HG03575 (cell line): ENCODE measurements at regions not wholly inside any gene's neighbourhood (a gene's known extent, or its start where the extent isn't known, plus 50 kb on each side); places are given as distances from the start of the nearest gene placed in this dataset.
"Not testable (repeated sequence)": the region's sequence is repeated elsewhere in the genome, so short reads cannot be mapped to it uniquely, and the experiment has no call there.

Experiments used
- ATAC-seq: cut with Tn5 transposase; IDR thresholded peaks from one replicate; pipeline ENCODE4 v1.9.1; 2021; ENCODE audit not compliant: unreplicated experiment, insufficient number of reproducible peaks, low FRiP score; ENCODE audit errors: extremely low read depth

DNA sequence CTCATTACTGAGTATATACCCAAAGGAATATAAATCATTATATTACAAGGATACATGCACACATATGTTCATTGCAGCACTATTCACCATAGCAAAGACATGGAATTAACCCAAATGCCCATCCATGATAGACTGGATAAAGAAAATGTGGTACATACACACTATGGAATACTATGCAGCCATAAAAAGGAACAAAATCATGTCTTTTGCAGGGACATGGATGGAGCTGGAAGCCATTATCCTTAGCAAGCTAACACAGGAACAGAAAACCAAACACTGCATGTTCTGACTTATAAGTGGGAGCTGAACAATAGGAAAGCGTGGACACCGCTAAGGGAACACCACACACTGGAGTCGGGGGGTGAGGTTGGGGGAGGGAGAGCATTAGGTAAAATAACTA lies 236.7 kb upstream of the NFIA start:
- ATAC-seq: not testable (repeated sequence)

DNA sequence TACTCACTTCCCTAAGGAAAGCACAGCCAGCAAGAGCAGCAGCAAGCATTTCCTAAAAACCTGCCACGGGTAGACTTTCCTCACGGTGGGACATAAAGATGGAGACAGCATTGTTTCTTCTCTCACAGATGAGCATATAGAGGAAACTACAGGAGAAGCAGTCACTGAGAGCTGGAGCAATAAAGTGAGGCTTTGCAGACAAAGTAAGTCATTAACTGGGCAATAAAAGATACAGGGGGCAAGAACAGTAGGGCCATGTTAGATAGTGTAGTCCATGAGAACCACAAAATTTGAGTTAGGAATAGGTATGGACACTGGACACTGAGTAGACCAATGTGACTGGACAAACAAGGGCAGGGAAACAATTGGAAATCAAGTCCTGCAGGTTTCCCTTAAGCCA lies 240.1 kb upstream of the NFIA start:
- ATAC-seq: no peak

DNA sequence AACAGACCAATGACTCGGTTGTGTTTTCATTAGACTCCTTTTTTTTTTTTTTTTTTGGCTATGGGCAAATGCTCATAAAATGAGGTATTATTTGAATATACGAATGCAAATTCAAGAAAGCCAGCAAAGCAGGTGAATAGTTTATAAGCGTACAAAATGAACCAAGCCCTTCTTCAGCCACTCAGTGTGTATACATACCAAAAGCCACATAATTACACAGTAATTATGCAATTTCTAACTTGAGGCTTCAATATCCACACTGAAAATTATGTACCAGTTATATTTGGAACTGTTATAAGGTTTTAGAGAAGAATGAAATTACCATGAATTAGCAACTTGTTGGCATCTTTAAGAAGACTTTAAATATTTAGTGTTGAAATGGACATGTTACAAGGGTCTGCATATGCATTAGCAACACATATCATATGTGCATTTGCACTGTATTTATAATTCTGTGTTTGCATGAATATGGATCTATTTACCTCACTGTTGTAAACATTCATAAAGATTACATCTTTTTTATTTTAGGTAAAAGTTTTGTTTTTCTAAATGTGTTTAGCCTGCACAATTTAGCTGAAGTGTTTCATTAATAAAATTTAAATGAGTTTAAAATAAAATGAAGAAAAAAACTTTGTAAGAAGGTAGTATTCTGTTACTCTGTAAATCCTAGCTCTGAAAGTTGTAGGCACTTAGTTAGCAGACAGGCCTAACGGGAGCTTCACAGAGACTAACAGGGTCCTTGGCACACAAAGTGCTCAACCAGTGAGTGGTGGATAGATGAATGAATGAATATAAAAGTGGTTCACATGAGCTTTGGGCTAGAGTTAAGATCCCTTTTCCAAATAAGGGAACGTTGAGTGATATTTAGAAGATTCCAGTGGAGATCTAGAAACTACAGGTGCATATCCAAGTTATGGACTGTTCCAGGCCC lies 241.0 kb upstream of the NFIA start:
- ATAC-seq: no peak

DNA sequence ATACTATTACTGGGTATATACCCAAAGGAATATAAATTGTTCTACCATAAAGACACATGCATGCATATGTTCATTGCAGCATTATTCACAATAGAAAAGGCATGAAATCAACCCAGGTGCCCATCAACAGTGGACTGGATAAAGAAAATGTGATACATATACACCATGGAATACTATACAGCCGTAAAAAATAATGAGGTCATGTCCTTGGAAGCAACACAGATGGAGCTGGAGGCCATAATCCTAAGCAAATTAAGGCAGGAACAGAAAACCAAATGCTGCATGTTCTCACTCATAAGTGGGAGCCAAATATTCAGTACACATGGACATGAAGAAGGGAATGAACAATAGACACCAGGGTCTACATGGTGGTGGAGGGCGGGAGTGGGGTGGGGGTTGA lies 241.9 kb upstream of the NFIA start:
- ATAC-seq: not testable (repeated sequence)

DNA sequence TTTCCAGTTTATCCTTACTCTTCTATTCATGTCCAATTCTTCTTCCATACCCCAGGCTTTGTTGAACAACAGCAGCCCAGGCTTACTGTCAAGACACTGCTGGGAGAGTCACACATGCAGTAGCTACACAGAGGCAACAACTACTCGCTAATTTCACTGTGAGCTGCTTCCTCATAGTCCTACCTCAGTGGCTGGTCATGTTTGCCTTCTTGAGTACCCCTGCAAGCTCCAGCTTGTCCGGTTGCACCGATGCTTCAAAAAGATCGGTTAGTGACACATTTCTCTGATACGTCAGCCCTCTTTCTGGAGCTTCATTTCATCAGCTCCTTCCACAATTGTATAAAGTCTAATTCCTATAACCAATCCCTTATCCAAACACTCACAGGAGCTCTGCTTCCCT lies 246.7 kb upstream of the NFIA start:
- no peak for ATAC-seq

DNA sequence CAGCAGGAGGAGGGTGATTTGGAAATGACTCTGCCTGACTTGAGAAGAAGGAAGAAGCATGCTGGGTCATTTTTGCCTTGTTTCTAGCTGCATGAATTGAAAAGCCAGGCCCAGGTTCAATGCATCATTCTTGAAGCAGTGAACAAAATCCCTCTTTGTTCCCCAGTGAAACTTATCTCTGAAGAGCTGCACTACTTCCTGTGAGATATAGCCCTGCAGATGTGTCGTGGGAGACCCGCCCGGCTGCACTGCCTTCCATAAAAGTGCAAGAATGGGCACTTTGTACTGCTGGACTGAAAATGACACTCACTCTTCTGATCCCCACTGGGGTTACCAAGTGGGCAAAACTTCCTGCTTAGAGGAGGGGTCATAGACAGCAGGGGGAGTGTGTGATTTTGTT lies 249.2 kb upstream of the NFIA start:
- ATAC-seq: no peak

DNA sequence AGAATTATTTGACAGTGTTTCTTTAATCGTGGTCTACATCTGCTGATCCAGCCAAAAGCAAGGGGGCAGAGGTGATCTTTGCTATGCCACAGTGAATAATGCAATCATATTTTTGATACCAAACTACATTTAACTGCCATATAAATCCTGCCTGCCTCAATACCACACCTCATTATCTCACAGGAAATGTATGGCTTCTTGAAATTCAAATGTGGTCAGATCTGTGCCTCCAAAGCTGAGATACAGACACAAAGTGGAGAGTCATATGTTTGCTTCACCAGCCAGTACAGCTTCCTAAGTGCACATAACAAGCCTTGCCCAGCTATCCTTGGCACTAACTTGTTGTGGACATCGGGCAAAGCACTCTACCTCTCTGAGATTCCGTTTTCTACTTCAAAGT lies 250.0 kb upstream of the NFIA start:
- no peak for ATAC-seq

DNA sequence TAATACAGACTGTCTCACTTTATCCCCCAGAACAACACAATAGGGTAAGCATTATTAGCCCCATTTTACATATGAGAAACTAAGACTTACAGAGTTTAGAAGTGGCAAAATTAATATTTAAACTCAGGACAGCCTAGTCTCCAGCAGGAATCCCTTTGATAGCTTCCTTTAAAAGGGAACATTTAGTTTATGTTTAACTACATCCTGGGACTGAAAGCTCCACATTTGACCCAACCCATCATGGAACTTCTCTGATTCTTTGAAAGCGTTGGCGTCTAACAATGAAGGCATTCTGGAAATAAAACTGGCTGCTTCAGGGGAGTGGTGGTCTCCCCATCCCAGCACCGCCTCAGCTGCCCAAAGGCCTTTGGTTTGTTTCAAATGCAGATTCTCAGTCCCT lies 250.6 kb upstream of the NFIA start:
- no peak for ATAC-seq

DNA sequence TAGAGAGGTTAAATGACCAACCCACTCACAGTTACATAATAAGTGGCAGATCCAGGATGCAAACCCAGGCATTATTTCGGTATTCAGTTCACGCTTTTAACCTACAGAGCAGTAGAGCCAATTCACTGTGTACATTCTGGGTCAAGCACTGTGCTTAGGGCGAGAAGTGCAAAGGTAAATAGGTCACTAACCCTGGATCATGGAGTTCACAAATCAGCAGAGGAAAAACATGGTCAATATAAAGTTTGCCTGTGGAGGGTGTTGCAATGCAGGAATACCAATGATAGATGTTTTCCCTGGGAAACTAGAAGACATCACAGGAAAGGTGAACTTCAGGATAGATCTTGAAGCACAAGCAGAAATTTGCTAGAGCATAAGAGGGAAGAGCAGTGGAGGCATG lies 253.4 kb upstream of the NFIA start:
- ATAC-seq: no peak

DNA sequence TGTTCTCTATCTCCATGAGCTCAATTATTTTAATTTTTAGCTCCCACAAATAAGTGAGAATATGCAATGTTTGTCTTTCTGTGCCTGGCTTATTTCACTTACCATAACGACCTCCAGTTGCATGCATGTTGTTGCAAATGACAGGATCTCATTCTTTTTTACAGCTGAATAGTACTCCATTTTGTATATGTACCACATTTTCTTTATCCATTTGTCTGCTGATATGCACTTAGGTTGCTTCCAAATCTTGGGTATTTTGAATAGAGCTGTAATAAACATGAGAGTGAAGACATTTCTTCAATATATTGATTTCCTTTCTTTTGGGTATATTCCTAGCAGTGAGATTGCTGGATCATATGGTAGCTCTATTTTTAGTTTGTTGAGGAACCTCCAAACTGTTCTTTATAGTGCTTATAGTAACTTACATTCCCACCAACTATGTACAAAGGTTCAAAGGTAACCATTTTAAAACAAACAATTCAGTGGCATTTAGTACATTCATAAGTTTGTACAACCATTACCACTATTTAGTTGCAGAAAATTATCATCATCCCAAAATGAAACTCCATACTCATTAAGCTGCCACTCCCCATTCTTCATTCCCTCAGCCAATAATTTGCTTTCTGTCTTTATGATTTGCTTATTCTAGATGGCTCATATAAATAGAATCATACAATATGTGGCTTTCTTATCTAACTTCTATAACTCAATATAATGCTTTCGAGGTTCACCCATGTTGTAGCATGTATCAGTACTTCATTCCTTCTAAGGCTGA lies 255.9 kb upstream of the NFIA start:
- ATAC-seq: no peak

DNA sequence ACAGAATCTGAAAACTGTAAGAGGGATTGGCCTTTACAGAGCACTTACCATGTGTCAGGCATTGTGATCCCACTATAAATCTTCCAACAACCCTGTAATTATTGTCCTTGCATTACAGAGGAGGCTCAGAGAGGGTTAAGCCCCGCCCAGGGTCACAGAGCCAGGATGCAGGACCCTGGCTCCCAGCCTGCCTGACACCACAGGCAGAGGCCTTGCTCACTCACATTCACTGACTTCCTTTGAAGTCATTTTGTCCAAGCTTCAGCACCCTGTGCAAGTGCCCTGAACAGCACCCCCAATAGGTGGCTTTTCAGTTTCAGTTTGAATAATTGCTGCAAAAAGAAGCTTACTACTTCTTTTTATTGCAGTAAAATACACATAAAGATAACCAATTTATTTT lies 256.8 kb upstream of the NFIA start:
- no peak for ATAC-seq

DNA sequence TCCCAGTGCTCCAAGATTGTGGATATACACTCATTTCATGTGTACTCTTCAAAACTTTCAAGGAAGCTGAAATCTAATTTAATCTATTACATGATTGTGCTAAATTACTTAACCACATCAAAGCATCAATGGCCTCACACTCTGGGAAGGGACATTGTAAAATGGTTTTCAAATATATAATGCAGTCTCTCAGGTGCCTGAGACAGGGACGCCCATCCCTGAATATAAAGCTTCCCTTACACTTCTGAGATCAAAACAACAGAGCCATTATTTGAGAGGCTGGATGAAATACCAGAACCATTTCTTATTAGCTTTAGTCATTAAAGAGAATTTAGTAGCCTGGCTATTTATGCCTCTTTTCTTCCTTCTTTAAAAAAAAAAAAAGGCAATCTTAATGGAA lies 259.2 kb upstream of the NFIA start:
- no peak for ATAC-seq

DNA sequence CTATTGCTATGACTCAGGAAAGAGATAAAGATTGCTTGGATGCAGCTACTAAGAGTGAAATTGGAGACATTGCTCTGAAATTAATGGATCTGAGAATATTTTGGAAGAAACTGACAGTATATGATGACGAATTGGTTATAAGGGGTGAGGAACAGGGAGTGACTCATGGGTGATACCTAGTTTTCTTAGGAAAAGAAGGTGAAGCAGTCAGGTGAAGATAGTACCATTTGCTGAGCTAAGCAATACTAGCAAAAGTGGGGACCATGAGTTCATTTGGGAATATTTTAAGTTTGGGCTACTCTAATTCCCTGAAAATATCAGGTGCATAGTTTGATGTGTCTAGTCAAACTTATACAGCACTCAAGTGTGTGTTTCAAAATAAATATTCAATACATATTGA lies 260.1 kb upstream of the NFIA start:
- ATAC-seq: no peak

DNA sequence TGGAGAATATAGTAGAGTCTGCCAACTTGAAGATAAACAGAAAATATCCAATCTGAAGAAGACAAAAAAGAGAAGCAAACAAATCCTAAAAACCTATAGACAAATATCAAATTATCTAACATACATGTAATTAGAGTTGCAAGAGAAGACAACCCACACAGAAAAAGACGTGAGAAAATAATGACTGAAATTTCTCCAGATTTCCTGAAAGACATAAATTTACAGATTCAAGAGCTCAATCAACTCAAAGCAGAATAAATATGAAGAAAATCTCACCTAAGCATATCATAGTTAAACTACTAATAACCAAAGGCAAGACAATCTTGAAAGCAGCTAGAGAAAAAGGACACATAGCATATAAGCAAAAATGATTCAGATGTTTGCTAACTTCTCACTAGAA lies 261.2 kb upstream of the NFIA start:
- ATAC-seq: no peak

DNA sequence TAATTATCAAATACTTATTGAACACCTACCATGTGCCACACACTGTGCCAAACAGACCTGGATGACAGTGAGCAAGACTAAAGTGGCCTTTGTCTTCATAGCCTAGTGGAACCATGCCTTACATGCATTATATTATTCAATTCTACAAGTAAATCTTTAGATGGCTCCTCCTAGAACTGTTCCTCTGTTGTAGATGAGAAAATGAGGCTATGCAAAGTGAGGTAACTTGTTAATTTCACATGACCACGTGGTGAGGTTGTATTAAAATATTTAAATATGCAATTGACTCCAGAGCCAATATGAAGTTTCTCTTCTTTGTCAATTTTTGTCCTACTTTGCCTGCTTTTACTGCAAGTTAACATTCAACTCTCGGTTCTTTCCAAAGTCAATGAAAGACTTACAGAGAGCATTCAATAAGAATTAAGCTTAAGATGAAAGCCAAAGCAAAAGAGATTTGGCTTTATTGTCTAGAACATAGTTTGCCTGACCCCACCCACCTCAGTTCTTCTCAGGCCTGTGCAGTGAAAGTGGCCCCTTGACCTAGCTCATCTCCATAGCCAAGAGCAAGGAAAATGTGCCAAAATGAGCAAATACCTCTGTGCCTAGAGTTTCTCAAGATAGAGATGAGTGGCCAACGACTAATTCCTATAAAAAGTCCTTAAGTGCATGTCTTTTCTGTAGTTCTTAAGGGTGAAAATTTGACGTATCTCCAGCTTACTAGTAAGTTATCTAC lies 263.2 kb upstream of the NFIA start:
- ATAC-seq: no peak

DNA sequence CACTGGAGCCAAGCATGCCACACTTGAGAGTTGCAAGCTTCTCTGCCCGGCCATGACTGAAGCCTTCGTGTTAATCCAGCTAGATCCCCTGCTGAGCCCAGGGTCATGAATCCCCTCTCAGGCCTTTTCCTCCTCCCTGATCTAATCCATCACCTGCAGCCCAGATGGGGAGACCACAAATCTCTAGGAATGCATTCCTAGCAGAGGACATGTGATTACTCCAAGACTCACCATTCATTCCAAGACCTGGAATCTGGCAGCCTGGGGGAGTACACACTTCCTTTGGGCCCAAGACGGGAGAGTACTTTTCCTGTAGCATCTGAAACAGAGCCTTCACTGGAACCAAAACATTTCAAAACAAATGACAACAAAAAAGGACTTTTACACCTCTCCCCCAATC lies 269.3 kb upstream of the NFIA start:
- ATAC-seq: no peak

DNA sequence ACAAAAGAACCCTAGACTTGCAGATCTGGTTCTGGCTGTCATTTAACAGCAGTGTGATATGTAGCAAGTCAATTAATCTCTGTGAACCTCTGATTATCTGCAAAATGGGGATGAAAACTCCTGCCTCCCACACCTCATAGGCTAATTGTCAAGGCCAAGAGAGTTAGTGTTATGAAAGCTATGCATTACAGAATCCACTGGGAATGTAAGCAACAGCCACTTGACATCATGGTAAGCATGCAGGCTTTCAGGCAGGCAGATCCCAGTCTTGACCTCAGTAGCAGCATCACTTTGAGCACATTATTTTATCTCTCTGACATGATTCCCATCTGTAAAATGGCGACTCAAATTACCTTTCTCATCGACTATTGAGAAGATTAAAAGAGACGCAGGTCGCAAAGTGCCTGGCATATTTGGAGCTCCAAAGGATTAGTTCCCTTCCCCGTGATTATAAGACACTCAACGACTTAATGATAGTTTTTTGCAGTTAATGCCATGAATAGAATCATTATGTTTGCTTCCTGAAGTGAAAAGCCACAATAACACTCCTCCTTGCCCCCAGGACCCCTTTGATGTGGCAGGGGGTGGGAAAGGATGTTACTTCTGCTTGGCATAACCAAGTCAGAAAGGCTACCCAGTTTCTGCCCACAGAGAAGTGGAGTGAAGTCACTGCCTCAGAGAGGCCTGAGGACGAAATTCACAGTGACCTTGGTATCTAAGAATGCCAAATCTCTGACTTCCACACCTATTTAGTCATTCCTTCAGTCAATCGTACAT lies 273.0 kb upstream of the NFIA start:
- no peak for ATAC-seq

DNA sequence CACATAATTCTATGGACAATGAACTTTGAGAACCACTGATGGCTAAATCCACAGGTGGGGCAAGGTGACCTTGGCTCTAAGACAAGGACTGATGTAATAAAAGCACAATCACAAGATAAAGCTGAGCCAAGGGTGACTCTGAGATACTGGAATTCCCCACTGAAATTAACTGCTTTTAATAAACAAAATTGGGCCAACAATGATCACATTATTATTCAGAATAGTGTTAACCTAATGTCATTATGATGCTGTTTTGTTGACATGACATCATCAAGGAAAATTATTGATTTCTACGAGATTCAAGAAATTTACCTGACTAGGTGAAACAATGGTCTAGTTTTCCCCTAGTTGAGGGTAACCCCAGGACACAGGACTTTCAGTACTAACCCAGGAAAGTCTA lies 273.7 kb upstream of the NFIA start:
- no peak for ATAC-seq

DNA sequence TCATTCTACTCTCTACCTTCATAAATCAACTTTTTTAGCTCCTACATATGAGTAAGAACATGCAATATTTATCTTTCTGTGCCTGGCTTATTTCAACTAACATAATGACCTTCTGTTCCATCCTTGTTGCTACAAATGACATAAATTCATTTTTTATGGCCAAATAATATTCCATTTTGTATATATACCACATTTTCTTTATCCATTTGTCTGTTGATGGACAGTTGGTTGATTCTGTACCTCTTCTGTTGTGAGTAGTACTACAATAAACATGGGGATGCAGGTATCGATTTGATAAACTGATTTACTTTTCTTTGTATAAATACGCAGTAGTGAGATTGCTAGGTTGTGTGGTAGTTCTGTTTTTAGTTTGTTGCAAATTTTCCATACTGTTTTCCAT lies 279.5 kb upstream of the NFIA start:
- no peak for ATAC-seq
